HAP-1 (cell line): ENCODE measurements at regions not wholly inside any gene's neighbourhood (a gene's known extent, or its start where the extent isn't known, plus 50 kb on each side); places are given as distances from the start of the nearest gene placed in this dataset.

Experiments used
- DNase-seq, 2 experiments: peaks; one replicate each; pipeline ENCODE4 v3.0.0-alpha.2; 2016 to 2020; ENCODE audit warnings: low spot score in 2 of 2
- H3K27me3 ChIP-seq: fragments of 250-450 bp; sonication (Bioruptor Pico); 2 replicates; pipeline ENCODE4 v1.5.1; 2020; ENCODE audit warnings: low read depth, mild to moderate bottlenecking, moderate library complexity
- H3K36me3 ChIP-seq: fragments of 250-450 bp; sonication (Bioruptor Pico); replicated peaks from 2 replicates; pipeline ENCODE4 v1.5.1; 2020; ENCODE audit warnings: mild to moderate bottlenecking
- H3K4me1 ChIP-seq: fragments of 250-450 bp; sonication (Bioruptor Pico); 2 replicates; pipeline ENCODE4 v1.5.1; 2020; ENCODE audit warnings: mild to moderate bottlenecking
- H3K4me3 ChIP-seq: fragments of 250-450 bp; sonication (Bioruptor Pico); 2 replicates; pipeline ENCODE4 v1.5.1; 2020; ENCODE audit warnings: mild to moderate bottlenecking, moderate library complexity
- H3K9me3 ChIP-seq: fragments of 250-450 bp; sonication (Bioruptor Pico); 2 replicates; pipeline ENCODE4 v1.5.1; 2020; ENCODE audit warnings: mild to moderate bottlenecking, moderate library complexity
- in situ Hi-C: fragments of 300-500 bp; cut with MboI; formaldehyde crosslinking; loops from 3 replicates; pipeline ENCODE4 v1.14.3; 2020; ENCODE audit warnings: low sequenced_read_pairs, inconsistent platforms, mixed read lengths

DNA sequence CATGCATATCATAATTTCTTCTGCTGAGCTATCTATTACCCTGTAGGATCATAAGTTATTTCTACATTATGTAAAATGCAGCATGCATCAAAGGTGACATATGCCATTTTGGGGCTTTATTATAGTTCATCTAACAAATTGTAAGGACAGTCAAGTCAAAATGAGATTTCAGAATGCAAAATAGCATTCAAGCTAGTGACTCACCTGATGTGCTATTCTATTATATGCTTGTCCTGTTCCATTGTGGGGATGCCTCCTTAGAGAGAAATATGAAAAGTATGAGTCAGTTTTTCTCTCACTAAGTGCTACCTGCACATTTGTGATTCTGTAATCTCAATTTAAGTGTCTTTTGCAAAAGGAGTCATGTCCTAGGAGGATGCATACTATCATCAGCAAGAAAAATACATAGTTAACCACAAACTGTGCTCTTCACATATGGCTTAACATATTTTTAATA, 647.0 kb upstream of the PCDH10 start:
- H3K9me3 ChIP-seq: no peaks in the 10 kb centered on the region
- no peaks in the 10 kb centered on the region for H3K36me3 ChIP-seq
- no peaks in the 10 kb centered on the region for H3K27me3 ChIP-seq
- no peak overlapping the region for H3K4me3 ChIP-seq
- DNase-seq: no peak
- no peaks in the 10 kb centered on the region for H3K4me1 ChIP-seq
- in situ Hi-C loops: no loop called here

DNA sequence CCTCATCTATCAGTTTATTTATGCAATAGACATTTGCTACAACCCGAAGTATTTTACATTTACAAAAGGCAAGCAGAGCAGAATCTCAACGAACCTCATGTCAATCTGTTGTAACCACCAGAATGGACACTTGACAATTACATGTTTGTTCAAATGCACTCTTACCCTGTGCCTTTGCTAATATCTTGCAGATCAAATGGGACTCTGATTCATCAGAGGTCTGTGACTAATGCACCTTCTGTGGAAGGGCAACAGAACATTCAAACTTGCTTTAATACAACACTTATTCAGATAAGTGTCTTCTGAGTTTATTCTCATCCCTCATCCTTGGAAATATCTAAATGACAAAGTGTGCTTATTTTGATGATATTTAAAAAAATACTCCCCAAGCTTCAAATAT, 644.7 kb upstream of the PCDH10 start:
- in situ Hi-C loops: no loop called here
- DNase-seq: no peak
- H3K4me1 ChIP-seq: no peaks in the 10 kb centered on the region
- no peak overlapping the region for H3K4me3 ChIP-seq
- H3K27me3 ChIP-seq: no peaks in the 10 kb centered on the region
- no peaks in the 10 kb centered on the region for H3K36me3 ChIP-seq
- no peaks in the 10 kb centered on the region for H3K9me3 ChIP-seq

DNA sequence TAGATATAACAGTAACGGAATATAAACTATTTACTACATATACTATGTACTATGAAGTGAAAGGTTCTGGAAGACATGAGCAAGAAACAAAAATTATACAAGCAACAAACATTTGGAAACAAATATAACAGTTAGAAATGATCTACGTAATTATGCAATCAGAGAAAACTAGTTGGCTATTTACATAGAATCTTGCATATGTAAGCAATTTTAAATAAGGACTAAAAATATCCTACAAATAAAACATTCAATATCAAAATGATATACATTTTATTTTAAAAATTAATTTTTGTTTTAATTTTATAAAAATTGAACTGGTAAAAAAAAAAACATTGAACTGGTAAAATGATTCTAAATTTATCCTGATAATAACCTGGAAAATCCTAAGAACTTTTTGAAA, 642.5 kb upstream of the PCDH10 start:
- in situ Hi-C loops: no loop called here
- no peak for DNase-seq
- peaks cover 6% of the 10 kb centered on the region for H3K4me1 ChIP-seq

DNA sequence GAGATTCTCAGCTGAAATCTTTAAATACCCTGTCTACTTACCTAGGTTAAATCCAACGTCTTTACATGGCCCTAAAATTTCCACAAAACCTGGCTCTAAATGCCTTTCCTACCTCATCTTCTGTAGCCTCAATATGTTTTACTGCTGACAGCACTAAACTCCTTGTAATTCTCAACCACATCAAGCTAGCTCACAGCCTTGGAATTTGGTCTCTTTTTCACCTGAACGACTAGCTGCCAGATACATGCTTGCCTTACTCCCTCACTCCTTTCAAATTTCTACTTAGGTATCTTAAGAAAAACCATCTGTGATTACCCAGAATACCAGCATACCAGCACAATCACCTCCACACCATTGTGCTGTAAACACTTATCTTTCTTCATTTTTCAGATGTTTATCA, 635.6 kb upstream of the PCDH10 start:
- Histone ChIP-seq H3K4me1 (peaks cover 6% of the 10 kb centered on the region), H3K27me3 (no peaks in the 10 kb centered on the region), H3K4me3 (no peak overlapping the region), H3K36me3 (no peaks in the 10 kb centered on the region), H3K9me3 (no peaks in the 10 kb centered on the region)
- DNase-seq: no peak
- in situ Hi-C loops: no loop called here

More for the DNA sequence above, 642.5 kb upstream of the PCDH10 start:
- Histone ChIP-seq H3K36me3 (no peaks in the 10 kb centered on the region), H3K4me3 (no peak overlapping the region), H3K27me3 (no peaks in the 10 kb centered on the region), H3K9me3 (no peaks in the 10 kb centered on the region)

DNA sequence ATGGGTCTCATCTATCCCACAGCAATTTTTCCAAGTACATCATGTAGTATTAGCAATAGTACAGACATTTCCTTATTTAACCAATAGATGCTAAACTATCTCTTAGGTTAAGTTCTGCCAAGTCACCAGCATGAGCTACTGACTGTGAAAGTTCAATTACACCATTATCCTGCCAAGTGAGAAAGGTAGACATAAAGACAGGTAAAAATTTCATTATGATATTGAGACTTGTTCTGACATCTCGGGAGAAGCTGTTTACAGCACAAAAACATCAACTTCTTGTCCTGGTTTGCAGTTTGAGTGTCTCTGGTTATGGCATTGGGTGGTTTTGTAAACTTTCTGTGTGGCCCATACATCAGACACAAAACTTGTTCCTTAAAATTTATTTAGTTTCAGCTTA, 622.4 kb upstream of the PCDH10 start:
- in situ Hi-C loops: no loop called here
- DNase-seq: no peak
- Histone ChIP-seq H3K27me3 (no peaks in the 10 kb centered on the region), H3K4me1 (no peaks in the 10 kb centered on the region), H3K4me3 (no peak overlapping the region), H3K9me3 (no peaks in the 10 kb centered on the region), H3K36me3 (no peaks in the 10 kb centered on the region)

DNA sequence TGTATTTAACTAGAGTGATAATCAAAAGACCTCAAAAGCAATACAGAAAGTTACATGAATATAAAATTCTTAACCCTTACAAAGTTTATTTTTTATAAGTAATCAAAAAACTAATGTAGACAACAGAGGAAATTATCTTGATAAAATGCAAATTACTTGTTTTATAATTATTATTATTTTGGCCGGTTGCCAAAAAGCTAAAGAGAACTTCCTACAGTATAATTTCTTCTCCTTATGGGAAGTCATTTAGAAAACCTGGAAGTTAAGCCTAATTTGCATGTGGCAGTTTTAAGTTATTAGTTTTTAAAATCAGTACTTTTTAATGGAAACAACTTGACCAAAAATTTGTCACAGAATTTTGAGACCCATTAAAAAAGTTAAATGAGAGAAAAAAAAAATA, 621.3 kb upstream of the PCDH10 start:
- DNase-seq: no peak
- no peaks in the 10 kb centered on the region for H3K27me3 ChIP-seq
- no peaks in the 10 kb centered on the region for H3K4me1 ChIP-seq
- no peak overlapping the region for H3K4me3 ChIP-seq
- in situ Hi-C loops: no loop called here
- H3K36me3 ChIP-seq: no peaks in the 10 kb centered on the region
- no peaks in the 10 kb centered on the region for H3K9me3 ChIP-seq

DNA sequence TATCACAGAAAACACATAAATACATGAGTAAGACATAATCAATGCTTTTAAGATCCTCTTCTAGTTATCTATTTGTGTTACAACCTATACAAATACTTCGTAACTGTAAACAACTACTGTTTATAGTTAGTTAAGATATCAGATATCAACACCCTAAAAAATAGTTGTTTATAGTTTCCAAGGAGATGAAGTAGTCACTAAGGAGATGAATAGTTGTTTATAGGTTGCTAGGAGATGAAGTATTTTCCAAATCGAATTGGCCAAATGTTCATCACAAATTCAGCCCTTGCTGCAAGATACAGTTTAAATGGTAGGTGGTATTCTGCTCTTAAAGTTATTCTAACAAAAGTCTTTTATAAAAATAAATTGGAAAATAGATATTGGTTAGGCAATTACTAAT, 618.2 kb upstream of the PCDH10 start:
- H3K9me3 ChIP-seq: no peaks in the 10 kb centered on the region
- no peak for DNase-seq
- no peak overlapping the region for H3K4me3 ChIP-seq
- in situ Hi-C loops: no loop called here
- H3K36me3 ChIP-seq: no peaks in the 10 kb centered on the region
- no peaks in the 10 kb centered on the region for H3K27me3 ChIP-seq
- no peaks in the 10 kb centered on the region for H3K4me1 ChIP-seq

DNA sequence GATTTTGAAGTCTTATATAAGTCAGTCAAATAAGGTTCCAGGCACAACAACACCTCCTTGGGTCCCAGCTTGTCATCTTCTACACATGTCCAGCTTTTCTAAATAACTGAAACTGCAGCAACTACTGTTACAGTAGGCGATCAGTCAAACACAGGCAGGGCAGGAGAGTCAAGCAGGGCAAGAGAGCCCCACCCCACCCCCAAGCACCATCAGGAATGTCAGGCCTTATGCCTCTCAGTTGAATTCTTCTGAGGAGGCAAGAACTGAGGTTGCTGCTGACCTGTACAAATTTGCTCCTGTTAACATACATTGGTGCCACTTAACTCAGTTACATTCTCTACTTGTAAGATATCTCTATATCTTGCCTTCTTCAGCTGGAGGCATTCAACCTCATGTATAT, 608.8 kb upstream of the PCDH10 start:
- Histone ChIP-seq H3K27me3 (no peaks in the 10 kb centered on the region), H3K36me3 (no peaks in the 10 kb centered on the region), H3K9me3 (no peaks in the 10 kb centered on the region), H3K4me3 (no peak overlapping the region), H3K4me1 (no peaks in the 10 kb centered on the region)
- in situ Hi-C loops: no loop called here
- no peak for DNase-seq

DNA sequence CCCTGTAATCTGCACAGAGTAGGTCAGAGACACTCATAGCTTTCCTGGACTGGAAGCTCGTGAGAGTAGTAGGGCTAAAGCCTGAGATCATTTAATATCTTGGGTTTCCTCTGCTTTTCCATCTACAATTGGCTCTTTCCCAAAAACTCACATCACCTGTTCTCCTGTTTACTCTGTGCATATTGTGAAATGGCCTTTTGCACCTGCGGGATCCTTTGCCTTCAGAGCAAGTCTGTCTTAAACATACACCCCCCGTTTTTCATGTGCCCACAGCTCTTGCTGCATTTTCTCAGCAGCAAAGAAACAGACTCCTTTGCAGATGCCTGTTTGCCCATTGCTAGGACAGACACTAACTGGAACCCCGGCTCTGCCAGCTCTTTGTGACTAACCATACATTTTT, 608.3 kb upstream of the PCDH10 start:
- H3K4me1 ChIP-seq: no peaks in the 10 kb centered on the region
- in situ Hi-C loops: no loop called here
- DNase-seq: no peak

DNA sequence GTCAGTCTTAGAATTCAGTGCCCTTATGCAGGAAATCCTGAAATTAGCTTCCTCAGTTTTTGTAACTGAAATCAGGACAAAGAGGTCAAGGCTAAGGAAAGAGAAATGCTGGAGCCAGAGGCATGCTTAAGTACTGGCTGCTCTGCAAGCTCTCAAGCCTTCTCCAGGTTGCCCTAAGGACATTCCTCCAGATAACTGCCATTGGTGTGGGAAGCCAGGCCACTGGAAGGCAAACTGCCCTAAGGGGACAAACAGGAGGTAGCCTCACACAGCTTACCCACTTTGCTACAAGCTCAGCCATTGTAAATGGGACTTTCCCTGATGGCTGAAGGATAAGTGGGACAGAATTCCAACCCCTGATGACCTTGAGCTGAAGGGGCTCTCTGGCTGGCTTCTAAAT, 606.9 kb upstream of the PCDH10 start:
- Histone ChIP-seq H3K9me3 (no peaks in the 10 kb centered on the region), H3K36me3 (no peaks in the 10 kb centered on the region), H3K27me3 (no peaks in the 10 kb centered on the region), H3K4me3 (no peak overlapping the region), H3K4me1 (no peaks in the 10 kb centered on the region)
- DNase-seq: no peak
- in situ Hi-C loops: no loop called here

More for the DNA sequence above, 608.3 kb upstream of the PCDH10 start:
- Histone ChIP-seq H3K27me3 (no peaks in the 10 kb centered on the region), H3K36me3 (no peaks in the 10 kb centered on the region), H3K9me3 (no peaks in the 10 kb centered on the region), H3K4me3 (no peak overlapping the region)

DNA sequence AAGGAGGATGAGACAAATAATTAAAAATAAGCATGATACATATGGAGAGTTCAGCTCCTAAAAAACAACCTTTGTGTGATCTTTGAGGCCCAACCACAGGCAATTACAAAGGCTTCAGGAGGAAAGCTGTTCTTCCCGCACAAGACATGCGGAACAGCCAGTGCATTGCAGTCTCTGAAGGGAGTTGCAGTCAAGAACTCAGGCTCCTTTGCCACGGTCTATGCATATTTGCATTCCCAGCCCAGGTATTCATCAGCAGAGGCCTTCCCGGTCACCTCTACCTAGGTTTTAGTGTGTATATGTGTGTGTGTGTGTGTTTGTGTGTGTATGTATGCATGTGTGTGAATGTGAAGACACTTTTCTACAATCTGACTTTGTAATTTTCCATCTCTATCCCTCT, 600.6 kb upstream of the PCDH10 start:
- Histone ChIP-seq H3K4me1 (no peaks in the 10 kb centered on the region), H3K4me3 (no peak overlapping the region), H3K9me3 (no peaks in the 10 kb centered on the region), H3K27me3 (no peaks in the 10 kb centered on the region), H3K36me3 (no peaks in the 10 kb centered on the region)
- DNase-seq: no peak
- in situ Hi-C loops: no loop called here

DNA sequence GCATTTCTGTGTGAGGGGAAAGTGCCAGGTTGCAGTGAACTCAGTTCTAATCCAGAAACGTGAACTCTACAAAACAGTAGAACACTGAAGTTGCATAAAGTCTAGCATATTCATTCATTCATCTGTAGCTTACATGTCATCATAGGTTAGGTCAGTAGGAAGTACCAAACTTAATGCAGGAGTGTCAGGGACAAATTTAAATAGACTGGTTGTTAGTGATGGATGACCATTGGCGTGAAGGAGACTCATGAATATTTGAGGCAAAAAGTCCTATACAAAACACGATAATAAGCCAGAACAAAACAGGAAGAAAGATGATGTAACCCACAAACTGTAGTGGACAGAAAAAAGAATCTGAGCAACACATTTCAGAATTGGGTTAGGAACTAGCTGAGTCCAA, 592.8 kb upstream of the PCDH10 start:
- in situ Hi-C loops: no loop called here
- DNase-seq: no peak
- H3K4me1 ChIP-seq: no peaks in the 10 kb centered on the region
- no peak overlapping the region for H3K4me3 ChIP-seq
- no peaks in the 10 kb centered on the region for H3K27me3 ChIP-seq
- no peaks in the 10 kb centered on the region for H3K36me3 ChIP-seq
- no peaks in the 10 kb centered on the region for H3K9me3 ChIP-seq

DNA sequence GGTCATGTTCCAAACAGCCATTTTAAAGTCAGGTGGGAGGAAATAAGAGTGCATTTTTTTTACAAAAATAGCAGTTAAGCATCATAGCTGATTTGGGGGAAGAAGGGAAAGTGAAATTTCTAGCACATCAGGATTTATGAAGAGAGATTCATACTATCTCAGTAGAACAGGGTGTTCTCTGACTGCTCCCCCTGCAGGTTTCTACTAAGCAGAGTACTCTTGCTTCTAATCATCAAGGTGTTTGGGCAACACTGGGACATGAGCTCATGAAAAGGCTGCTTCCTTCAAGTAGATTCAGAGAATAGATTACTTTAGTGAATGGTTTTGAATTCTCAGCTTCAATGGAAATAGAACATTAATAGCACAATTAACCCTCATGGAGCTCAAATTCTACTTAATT, 591.4 kb upstream of the PCDH10 start:
- Histone ChIP-seq H3K4me1 (no peaks in the 10 kb centered on the region), H3K27me3 (no peaks in the 10 kb centered on the region), H3K4me3 (no peak overlapping the region), H3K36me3 (no peaks in the 10 kb centered on the region), H3K9me3 (no peaks in the 10 kb centered on the region)
- DNase-seq: peak; percentile 16 to 21
- in situ Hi-C loops: no loop called here

DNA sequence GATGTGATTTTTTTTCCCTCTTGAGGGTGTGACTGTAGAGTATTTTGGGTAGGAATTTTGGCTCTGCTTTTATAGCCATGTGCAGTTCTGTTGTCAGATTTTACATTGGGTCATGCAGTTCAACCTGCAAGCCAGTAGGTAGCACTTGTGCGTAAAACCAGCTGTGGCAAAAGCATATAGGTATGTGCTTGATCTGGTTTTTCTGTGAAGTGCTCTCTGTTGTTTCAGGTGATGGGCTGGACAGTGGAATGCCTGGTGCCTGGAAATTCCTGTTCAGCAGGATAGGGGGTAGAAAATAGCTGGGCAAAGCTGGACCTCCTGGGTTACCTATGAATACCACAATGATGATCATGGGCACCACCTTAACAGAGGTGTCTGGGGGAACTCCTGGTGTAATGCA, 584.2 kb upstream of the PCDH10 start:
- no peaks in the 10 kb centered on the region for H3K27me3 ChIP-seq
- no peak for DNase-seq
- no peak overlapping the region for H3K4me3 ChIP-seq
- no peaks in the 10 kb centered on the region for H3K9me3 ChIP-seq
- H3K36me3 ChIP-seq: no peaks in the 10 kb centered on the region
- in situ Hi-C loops: no loop called here
- H3K4me1 ChIP-seq: no peaks in the 10 kb centered on the region

DNA sequence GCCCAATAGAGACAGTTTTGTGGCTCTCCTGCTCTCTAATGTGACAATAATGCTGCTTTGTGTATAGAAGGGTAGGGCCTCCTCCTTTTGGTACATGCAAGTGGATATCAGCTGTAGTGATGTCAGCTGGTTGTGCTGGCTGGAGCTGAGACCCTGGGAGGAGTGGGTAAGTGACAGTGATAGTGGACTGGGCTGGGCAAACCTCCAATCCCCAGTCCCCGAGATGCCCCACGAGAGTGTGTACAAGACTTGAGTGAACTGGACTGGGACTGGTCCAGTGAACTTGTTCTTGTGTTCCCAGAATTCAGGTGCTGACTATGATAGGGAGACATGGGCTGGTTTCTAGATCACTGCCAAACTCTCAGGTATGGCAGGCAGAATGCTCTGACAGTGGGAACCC, 583.6 kb upstream of the PCDH10 start:
- in situ Hi-C loops: no loop called here
- no peaks in the 10 kb centered on the region for H3K36me3 ChIP-seq
- DNase-seq: no peak
- no peaks in the 10 kb centered on the region for H3K4me1 ChIP-seq
- no peak overlapping the region for H3K4me3 ChIP-seq
- H3K9me3 ChIP-seq: no peaks in the 10 kb centered on the region
- no peaks in the 10 kb centered on the region for H3K27me3 ChIP-seq
